Progenitor cell of endocrine pancreas (in vitro differentiated cells): ENCODE measurements at regions not wholly inside any gene's neighbourhood (a gene's known extent, or its start where the extent isn't known, plus 50 kb on each side); places are given as distances from the start of the nearest gene placed in this dataset.
A peak's percentile ranks its signal among the peaks of the same experiment; 100 is the strongest.

Experiments used
- DNase-seq: peaks from one replicate; pipeline ENCODE4 v3.0.0; 2021; ENCODE audit warnings: low spot score; ENCODE audit not compliant: unreplicated experiment
- H3K27ac Mint-ChIP-seq: 2 replicates; pipeline ENCODE4 v1.8.0; 2021; ENCODE audit warnings: mild to moderate bottlenecking, moderate library complexity, mixed read lengths
- H3K27me3 Mint-ChIP-seq: 2 replicates; pipeline ENCODE4 v1.8.0; 2021; ENCODE audit warnings: mixed read lengths
- H3K36me3 Mint-ChIP-seq: 2 replicates; pipeline ENCODE4 v1.8.0; 2022; ENCODE audit warnings: mixed read lengths; ENCODE audit not compliant: insufficient read depth
- H3K4me1 Mint-ChIP-seq: 2 replicates; pipeline ENCODE4 v1.8.0; 2021; ENCODE audit warnings: low read depth, mixed read lengths
- H3K4me3 Mint-ChIP-seq: 2 replicates; pipeline ENCODE4 v1.8.0; 2021; ENCODE audit warnings: low read depth, mild to moderate bottlenecking, moderate library complexity, mixed read lengths
- H3K9me3 Mint-ChIP-seq: 2 replicates; pipeline ENCODE4 v1.8.0; 2021; ENCODE audit warnings: low read depth, mixed read lengths
- TF ChIP-seq, protein P1 (sequence below): fragments of 200-600 bp; sonication (generic); IDR thresholded peaks from one replicate; pipeline ENCODE4 v1.5.0; 2021; ENCODE audit warnings: antibody characterized with exemption, mild to moderate bottlenecking; ENCODE audit not compliant: unreplicated experiment

DNA sequence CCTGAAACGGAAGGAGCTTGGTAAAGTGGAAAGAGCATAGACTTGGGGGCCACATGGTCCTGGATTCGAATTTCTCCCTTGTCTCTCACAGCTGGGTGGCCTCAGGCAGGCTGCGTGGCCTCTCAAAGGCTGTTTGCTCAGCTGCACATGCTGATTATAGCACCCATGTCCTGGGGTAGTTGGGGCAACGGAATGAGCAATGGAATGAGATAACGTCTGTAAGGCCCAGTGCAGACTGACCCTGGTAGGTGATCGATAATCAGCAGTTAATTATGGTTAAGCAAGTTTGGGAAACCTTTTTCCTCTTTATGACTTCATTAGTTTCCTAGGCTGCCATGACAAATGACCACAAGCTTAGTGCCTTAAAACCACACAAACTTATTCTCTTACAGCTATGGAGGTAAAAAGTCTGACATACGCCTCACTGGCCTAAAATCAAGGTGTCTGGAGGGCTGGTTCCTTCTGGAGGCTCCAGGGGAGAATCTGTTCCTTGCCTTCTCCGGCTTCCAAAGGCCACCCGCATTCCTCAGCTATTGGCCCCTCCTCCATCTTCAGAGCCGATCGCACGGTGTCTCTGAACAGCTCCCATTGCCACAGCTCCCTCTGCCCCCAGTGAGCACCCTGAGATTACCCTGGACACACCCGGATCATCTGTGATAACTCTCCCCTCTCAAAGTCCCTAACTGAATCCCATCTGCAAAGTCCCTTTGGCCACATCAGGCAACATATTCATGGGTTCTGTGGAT, 294.9 kb upstream of the FOXF1 start:
- H3K4me1 Mint-ChIP-seq, result peaks cover 18% of the 10 kb centered on the region
- H3K36me3 Mint-ChIP-seq, result no peaks in the 10 kb centered on the region
- H3K27ac Mint-ChIP-seq, result peak overlapping the region; percentile 67
- TF ChIP-seq, protein P1, sequence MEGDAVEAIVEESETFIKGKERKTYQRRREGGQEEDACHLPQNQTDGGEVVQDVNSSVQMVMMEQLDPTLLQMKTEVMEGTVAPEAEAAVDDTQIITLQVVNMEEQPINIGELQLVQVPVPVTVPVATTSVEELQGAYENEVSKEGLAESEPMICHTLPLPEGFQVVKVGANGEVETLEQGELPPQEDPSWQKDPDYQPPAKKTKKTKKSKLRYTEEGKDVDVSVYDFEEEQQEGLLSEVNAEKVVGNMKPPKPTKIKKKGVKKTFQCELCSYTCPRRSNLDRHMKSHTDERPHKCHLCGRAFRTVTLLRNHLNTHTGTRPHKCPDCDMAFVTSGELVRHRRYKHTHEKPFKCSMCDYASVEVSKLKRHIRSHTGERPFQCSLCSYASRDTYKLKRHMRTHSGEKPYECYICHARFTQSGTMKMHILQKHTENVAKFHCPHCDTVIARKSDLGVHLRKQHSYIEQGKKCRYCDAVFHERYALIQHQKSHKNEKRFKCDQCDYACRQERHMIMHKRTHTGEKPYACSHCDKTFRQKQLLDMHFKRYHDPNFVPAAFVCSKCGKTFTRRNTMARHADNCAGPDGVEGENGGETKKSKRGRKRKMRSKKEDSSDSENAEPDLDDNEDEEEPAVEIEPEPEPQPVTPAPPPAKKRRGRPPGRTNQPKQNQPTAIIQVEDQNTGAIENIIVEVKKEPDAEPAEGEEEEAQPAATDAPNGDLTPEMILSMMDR, result no peak
- peaks cover 1% of the 10 kb centered on the region for H3K9me3 Mint-ChIP-seq
- peaks cover 16% of the 10 kb centered on the region for H3K27me3 Mint-ChIP-seq
- DNase-seq, result no peak
- no peak overlapping the region for H3K4me3 Mint-ChIP-seq

DNA sequence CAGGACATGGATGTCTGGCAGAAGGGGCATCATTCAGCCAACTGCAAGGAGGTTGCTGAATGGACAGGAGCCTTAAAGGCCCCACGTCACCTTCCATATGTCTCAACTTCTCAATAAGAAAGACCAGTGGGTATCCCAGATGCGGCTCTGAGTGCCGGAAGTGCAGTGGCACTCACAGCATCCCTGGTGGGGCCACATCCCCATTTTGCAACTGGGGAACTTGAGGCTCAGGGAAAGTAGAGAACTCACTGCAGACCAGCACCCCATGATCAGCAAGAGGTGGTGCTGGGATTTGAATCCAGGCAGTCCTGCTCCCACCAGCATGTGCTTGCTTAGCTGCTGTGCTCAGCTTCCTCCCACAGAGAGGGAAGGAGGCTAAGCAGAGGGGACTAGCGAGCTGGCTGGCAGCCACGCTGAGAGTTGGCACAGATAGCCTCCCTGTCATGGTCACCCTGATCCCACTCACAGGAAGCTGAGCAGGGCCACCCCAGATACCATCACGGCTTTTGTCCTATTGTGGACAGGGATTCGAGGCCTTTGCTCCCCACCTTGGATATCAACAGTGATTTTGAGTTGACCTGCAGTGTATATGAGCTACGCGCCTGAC, 294.2 kb upstream of the FOXF1 start:
- Mint-ChIP-seq H3K9me3 (no peaks in the 10 kb centered on the region), H3K4me1 (peaks cover 18% of the 10 kb centered on the region), H3K4me3 (no peak overlapping the region), H3K27ac (no peak overlapping the region), H3K27me3 (peaks cover 23% of the 10 kb centered on the region), H3K36me3 (no peaks in the 10 kb centered on the region)
- TF ChIP-seq, protein P1, result no peak
- DNase-seq, result no peak

DNA sequence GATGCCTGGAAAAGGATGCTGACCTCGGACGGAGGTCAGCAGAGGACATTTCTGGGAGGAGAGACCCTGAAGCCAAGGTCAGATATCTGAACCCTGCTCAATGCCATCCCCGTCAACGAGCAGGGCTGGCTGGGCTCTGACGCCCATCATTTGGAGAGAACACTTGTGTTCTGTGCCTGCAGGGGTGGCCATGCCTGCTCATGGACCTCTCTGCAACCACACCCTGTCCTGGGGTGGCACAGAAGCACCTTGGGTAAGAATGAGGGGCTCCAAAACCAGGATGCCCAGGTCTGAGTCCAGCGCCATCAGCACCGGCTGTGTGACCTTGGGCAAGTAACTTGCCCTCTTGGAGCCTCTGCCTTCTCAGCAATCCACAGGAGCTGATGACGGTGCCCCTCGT, 293.7 kb upstream of the FOXF1 start:
- peaks cover 27% of the 10 kb centered on the region for H3K27me3 Mint-ChIP-seq
- no peak for DNase-seq
- TF ChIP-seq, protein P1, result no peak
- H3K27ac Mint-ChIP-seq, result no peak overlapping the region
- no peak overlapping the region for H3K4me3 Mint-ChIP-seq
- peaks cover 18% of the 10 kb centered on the region for H3K4me1 Mint-ChIP-seq
- H3K9me3 Mint-ChIP-seq, result no peaks in the 10 kb centered on the region
- H3K36me3 Mint-ChIP-seq, result no peaks in the 10 kb centered on the region

DNA sequence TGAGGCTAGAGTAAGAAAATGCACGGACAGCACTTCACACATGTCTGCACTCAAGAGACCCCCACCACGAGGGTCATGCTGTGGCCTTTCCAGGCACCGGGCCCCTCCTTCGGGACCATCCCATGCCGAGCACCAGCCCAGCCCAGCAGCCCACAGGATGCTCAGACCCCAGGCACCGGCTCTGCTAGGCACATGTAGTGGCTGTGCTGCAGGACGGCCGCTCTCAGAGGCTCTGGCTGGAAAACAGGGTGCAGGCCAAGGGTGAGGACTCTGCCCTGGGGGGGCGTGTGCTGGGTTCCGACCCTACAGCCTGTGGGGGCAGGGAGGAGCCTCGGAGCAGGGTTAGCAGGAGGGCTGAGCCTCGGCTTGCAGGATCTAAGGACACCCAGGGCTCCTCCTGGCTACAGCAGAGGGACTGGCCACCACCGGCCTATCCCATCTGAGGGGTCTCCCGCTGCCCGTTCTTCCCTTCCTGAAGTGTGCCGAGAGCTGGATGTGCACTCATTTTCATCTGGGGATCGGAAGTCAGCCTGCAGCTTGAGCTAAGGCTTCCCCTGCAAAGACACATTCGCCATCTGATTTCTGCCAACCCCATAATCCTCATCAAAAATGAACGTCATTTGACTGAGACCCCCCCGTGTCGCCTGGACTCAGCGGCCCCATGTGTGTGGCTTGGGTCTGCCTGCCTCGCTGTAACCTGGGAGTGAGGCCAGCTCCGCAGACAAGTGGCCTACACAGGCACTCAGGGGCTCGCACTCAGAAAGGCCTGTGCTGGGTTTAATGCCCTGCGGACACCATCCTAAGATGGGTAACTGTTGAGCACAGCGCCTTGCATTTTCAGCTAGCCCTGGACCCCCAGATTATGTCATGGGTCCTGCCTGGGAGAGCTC, 293.1 kb upstream of the FOXF1 start:
- Mint-ChIP-seq H3K9me3 (no peaks in the 10 kb centered on the region), H3K4me3 (no peak overlapping the region), H3K4me1 (peaks cover 18% of the 10 kb centered on the region), H3K27me3 (peaks cover 32% of the 10 kb centered on the region), H3K36me3 (no peaks in the 10 kb centered on the region), H3K27ac (peak overlapping the region; percentile 30)
- DNase-seq, result no peak
- TF ChIP-seq, protein P1, result no peak

DNA sequence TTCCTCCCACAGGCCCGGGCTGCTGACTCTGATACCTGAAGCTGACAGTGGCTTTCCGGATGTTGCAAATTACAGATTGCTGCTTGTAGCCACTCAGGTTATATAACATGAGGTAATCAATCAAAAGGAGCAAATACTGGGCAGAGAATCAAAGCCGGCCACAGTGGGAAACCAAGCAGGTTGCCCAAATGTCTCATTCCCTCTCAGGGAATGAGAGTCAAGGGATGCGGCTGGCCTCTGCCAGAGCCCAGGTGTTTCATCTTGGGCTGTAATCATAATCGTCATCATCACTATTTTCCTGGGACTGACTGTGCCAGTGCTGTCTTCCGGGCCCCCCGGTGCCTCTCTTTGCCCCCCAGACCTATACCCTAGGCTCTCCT, 292.4 kb upstream of the FOXF1 start:
- H3K36me3 Mint-ChIP-seq, result no peaks in the 10 kb centered on the region
- H3K9me3 Mint-ChIP-seq, result no peaks in the 10 kb centered on the region
- TF ChIP-seq, protein P1, result no peak
- H3K4me3 Mint-ChIP-seq, result no peak overlapping the region
- peaks cover 18% of the 10 kb centered on the region for H3K4me1 Mint-ChIP-seq
- DNase-seq, result no peak
- peaks cover 33% of the 10 kb centered on the region for H3K27me3 Mint-ChIP-seq
- no peak overlapping the region for H3K27ac Mint-ChIP-seq
